ENCODE measurements at regions not wholly inside any gene's neighbourhood (a gene's known extent, or its start where the extent isn't known, plus 50 kb on each side); places are given as distances from the start of the nearest gene placed in this dataset.
"Not testable (repeated sequence)": the region's sequence is repeated elsewhere in the genome, so short reads cannot be mapped to it uniquely, and the experiment has no call there.

DNA sequence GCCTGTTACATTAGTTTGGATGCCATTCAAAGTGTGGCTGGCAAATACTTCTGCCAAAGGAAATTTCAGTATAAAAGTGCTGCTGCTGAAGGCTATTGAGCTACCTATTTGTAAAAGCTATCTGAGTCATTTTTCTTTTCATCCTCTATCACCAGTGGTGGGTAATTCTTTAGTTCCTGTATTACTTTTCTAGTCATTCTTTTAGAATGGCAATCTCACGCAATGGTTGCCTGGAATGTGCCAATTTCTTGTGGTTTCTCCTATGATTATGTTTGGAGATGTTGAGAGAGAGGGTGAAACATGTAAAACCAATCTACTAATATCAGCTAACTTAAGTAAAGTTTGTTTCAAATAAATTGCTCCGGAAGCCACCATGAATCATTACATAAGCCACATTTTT lies 685.0 kb downstream of the RAPGEF2 start:
- no peak overlapping the region for H3K27ac ChIP-seq (ENCODE audit: low read length)
- no peaks in the 10 kb centered on the region for H3K4me1 ChIP-seq (ENCODE audit: control insufficient read depth, insufficient read depth, low read length)
- no peak overlapping the region for H3K4me3 ChIP-seq (ENCODE audit: low read length)
- no peaks in the 10 kb centered on the region for H3K36me3 ChIP-seq (ENCODE audit: control insufficient read depth, insufficient read depth, low read length)
- no peak for DNase-seq
- no peaks in the 10 kb centered on the region for H3K27me3 ChIP-seq (ENCODE audit: control insufficient read depth, insufficient read depth, low read length)
- no peaks in the 10 kb centered on the region for H3K9me3 ChIP-seq (ENCODE audit: control insufficient read depth, low read depth, low read length)
- 100% methylated on average over 2 of the region's 2 CpGs for WGBS (ENCODE audit: insufficient coverage, low lambda C conversion rate)

DNA sequence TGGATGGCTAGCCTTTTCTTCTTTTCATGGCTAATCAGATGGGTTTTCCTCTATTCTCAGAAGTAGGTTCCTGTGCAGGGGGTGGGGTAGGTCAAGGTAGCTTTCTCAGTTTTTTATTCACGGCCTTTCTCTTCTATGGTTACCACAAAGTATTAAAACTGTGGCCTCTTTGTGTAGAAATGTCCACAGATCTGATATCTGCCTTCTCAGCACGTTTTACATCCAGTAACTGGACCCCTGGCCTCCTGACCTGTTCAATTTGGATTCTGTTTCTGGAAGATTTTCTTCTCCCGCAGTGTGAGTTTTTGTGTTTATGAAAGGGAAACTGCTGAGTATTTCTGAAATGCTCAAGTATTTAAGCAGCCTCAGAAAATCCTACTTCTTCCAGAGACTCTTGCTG lies 688.5 kb downstream of the RAPGEF2 start:
- WGBS (ENCODE audit: insufficient coverage, low lambda C conversion rate): no CpG with 5 or more reads among the region's 3 CpGs
- DNase-seq: no peak
- no peaks in the 10 kb centered on the region for H3K27me3 ChIP-seq (ENCODE audit: control insufficient read depth, insufficient read depth, low read length)

DNA sequence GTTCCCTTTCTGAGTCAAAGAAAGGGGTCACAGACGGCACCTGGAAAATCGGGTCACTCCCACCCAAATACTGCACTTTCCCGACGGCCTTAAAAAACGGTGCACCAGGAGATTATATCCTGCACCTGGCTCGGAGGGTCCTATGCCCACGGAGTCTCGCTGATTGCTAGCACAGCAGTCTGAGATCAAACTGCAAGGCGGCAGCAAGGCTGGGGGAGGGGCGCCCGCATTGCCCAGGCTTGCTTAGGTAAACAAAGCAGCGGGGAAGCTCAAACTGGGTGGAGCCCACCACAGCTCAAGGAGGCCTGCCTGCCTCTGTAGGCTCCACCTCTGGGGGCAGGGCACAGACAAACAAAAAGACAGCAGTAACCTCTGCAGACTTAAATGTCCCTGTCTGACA lies 701.7 kb downstream of the RAPGEF2 start:
- not testable (repeated sequence) for H3K4me1 ChIP-seq (ENCODE audit: control insufficient read depth, insufficient read depth, low read length); H3K27me3 ChIP-seq (ENCODE audit: control insufficient read depth, insufficient read depth, low read length); H3K27ac ChIP-seq (ENCODE audit: low read length); H3K9me3 ChIP-seq (ENCODE audit: control insufficient read depth, low read depth, low read length); H3K4me3 ChIP-seq (ENCODE audit: low read length); DNase-seq; H3K36me3 ChIP-seq (ENCODE audit: control insufficient read depth, insufficient read depth, low read length)
- WGBS (ENCODE audit: insufficient coverage, low lambda C conversion rate): no CpG with 5 or more reads among the region's 12 CpGs

More for the DNA sequence above, 688.5 kb downstream of the RAPGEF2 start:
- Histone ChIP-seq H3K9me3 (ENCODE audit: control insufficient read depth, low read depth, low read length) (no peaks in the 10 kb centered on the region), H3K4me1 (ENCODE audit: control insufficient read depth, insufficient read depth, low read length) (no peaks in the 10 kb centered on the region), H3K4me3 (ENCODE audit: low read length) (no peak overlapping the region), H3K27ac (ENCODE audit: low read length) (no peak overlapping the region), H3K36me3 (ENCODE audit: control insufficient read depth, insufficient read depth, low read length) (no peaks in the 10 kb centered on the region)

DNA sequence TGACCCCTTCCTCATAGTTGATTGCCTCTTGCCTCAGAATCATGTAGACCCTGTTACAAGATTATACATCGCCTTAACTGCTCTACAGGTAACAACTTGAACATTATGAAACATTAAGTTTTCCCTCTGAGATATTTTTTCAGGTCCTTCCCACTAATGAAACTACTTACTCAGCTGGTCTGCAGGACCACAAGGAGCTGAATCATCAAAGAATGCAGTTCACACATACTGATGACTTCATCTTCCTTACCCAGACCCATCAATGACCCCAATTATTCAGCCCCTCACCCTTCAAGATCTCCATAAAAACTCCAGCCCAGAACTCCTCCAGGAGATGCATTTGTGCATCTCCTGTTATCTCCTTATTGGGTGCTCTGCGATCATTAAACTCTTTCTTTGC lies 720.9 kb downstream of the RAPGEF2 start:
- WGBS (ENCODE audit: insufficient coverage, low lambda C conversion rate): 100% methylated on average over 1 of the region's 2 CpGs
- H3K36me3 ChIP-seq (ENCODE audit: control insufficient read depth, insufficient read depth, low read length): no peaks in the 10 kb centered on the region
- no peaks in the 10 kb centered on the region for H3K27me3 ChIP-seq (ENCODE audit: control insufficient read depth, insufficient read depth, low read length)
- no peak overlapping the region for H3K27ac ChIP-seq (ENCODE audit: low read length)
- DNase-seq: no peak
- no peaks in the 10 kb centered on the region for H3K9me3 ChIP-seq (ENCODE audit: control insufficient read depth, low read depth, low read length)
- no peaks in the 10 kb centered on the region for H3K4me1 ChIP-seq (ENCODE audit: control insufficient read depth, insufficient read depth, low read length)
- H3K4me3 ChIP-seq (ENCODE audit: low read length): no peak overlapping the region

DNA sequence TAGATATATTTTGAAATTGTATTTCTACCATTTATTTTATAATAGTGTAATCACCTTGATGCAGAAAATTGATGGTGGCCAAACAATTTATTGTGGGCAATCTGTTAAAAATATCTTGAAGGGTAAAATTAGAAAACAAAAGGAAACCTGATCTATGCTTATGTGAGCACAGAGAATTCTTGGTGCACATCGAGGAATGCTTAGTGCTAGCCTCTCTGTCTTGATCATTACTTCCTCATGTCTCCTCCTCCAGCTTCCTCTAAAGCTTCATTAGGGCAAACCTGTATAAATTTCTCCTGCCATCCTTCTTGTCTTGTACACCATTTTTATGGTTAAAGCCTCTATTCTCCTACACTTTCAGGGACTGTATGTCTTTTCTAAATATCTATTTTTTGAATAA lies 725.8 kb downstream of the RAPGEF2 start:
- no peak overlapping the region for H3K27ac ChIP-seq (ENCODE audit: low read length)
- no peak overlapping the region for H3K4me3 ChIP-seq (ENCODE audit: low read length)
- H3K27me3 ChIP-seq (ENCODE audit: control insufficient read depth, insufficient read depth, low read length): no peaks in the 10 kb centered on the region
- WGBS (ENCODE audit: insufficient coverage, low lambda C conversion rate): no CpG with 5 or more reads among the region's 1 CpG
- H3K36me3 ChIP-seq (ENCODE audit: control insufficient read depth, insufficient read depth, low read length): no peaks in the 10 kb centered on the region
- no peak for DNase-seq
- no peaks in the 10 kb centered on the region for H3K4me1 ChIP-seq (ENCODE audit: control insufficient read depth, insufficient read depth, low read length)
- H3K9me3 ChIP-seq (ENCODE audit: control insufficient read depth, low read depth, low read length): no peaks in the 10 kb centered on the region

DNA sequence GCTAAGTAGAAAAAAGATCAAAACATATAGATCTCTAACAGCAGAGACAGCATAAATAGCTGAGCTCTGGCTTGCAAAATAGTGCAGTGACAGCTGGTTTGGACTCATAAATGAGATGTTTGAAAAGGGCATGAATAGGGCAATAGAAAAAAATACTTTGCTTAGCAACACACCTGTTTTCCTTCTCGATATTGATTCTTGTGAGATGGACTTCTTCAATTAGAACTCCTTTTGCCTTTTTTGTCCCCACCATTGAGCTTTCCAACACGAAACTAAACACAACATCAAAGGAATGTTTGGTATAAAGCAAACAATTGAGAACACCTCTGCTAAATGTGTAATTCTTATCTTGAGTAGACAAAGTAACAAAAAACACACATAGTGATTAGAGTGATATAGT lies 726.3 kb downstream of the RAPGEF2 start:
- H3K4me3 ChIP-seq (ENCODE audit: low read length): no peak overlapping the region
- no peaks in the 10 kb centered on the region for H3K36me3 ChIP-seq (ENCODE audit: control insufficient read depth, insufficient read depth, low read length)
- 25% methylated on average over 2 of the region's 2 CpGs for WGBS (ENCODE audit: insufficient coverage, low lambda C conversion rate)
- H3K27ac ChIP-seq (ENCODE audit: low read length): no peak overlapping the region
- H3K27me3 ChIP-seq (ENCODE audit: control insufficient read depth, insufficient read depth, low read length): no peaks in the 10 kb centered on the region
- H3K9me3 ChIP-seq (ENCODE audit: control insufficient read depth, low read depth, low read length): no peaks in the 10 kb centered on the region
- no peak for DNase-seq
- no peaks in the 10 kb centered on the region for H3K4me1 ChIP-seq (ENCODE audit: control insufficient read depth, insufficient read depth, low read length)

DNA sequence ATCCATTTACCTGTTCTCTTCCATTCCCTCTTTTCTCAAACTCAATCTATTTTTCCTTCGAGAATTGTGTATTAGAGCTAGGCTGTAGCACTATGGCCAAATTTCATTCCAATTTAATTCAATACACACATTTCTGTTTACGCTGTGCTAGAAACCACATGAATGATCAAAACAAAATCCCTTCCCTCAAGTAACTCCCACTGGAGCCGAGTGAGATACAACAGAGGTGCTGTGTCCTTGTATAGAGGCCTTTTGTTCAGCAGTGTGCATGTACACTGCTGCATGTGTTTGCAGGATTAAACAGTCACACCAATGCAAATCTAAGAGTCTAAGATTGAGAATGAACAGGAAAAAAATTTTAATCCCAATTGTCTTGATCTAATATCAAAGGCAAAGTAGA lies 734.2 kb downstream of the RAPGEF2 start:
- Histone ChIP-seq H3K4me1 (ENCODE audit: control insufficient read depth, insufficient read depth, low read length) (no peaks in the 10 kb centered on the region), H3K27ac (ENCODE audit: low read length) (no peak overlapping the region), H3K9me3 (ENCODE audit: control insufficient read depth, low read depth, low read length) (no peaks in the 10 kb centered on the region), H3K27me3 (ENCODE audit: control insufficient read depth, insufficient read depth, low read length) (no peaks in the 10 kb centered on the region), H3K36me3 (ENCODE audit: control insufficient read depth, insufficient read depth, low read length) (no peaks in the 10 kb centered on the region), H3K4me3 (ENCODE audit: low read length) (no peak overlapping the region)
- DNase-seq: no peak
- 100% methylated on average over 1 of the region's 3 CpGs for WGBS (ENCODE audit: insufficient coverage, low lambda C conversion rate)

DNA sequence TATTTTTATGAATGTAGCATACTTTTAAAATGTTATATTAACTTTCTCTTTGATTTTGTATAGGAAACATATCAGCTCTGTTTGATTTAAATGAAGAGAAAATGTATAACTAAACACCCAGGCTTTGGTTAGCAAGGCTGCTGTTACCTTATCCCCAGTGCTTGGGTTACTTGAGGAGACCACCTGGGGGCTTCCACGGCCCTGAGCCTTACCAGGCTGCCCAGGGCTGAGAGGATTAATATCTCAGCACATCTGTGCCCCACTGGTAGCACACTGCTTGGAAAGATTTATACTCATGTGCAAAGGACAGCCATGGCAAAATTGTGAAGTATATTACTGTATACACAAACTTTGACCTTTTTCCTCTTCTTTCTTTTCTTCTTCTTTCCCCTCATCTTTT lies 752.9 kb downstream of the RAPGEF2 start:
- no peak overlapping the region for H3K4me3 ChIP-seq (ENCODE audit: low read length)
- no peak overlapping the region for H3K27ac ChIP-seq (ENCODE audit: low read length)
- H3K9me3 ChIP-seq (ENCODE audit: control insufficient read depth, low read depth, low read length): no peaks in the 10 kb centered on the region
- no peaks in the 10 kb centered on the region for H3K36me3 ChIP-seq (ENCODE audit: control insufficient read depth, insufficient read depth, low read length)
- no CpG with 5 or more reads among the region's 1 CpG for WGBS (ENCODE audit: insufficient coverage, low lambda C conversion rate)
- H3K27me3 ChIP-seq (ENCODE audit: control insufficient read depth, insufficient read depth, low read length): no peaks in the 10 kb centered on the region
- no peak for DNase-seq
- no peaks in the 10 kb centered on the region for H3K4me1 ChIP-seq (ENCODE audit: control insufficient read depth, insufficient read depth, low read length)

DNA sequence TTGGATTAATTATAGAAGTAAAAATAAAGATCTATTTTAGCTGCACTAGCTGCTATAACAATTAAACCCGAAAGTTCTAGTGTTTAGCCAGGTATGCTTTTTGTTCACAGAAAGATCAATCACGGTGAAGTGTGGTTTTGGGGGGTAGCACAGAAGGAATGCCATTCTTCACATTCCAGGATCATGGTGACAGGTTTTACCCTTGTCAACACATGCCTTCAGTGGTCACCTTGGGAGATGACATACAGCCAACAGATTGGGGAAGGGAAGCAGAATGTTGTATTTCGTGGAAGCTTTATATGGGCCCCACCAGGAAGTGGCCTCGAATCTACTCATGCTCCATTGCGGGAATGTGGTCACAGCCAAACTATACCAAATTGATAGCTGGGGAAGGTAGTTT lies 753.6 kb downstream of the RAPGEF2 start:
- 50% methylated on average over 2 of the region's 5 CpGs for WGBS (ENCODE audit: insufficient coverage, low lambda C conversion rate)
- H3K27me3 ChIP-seq (ENCODE audit: control insufficient read depth, insufficient read depth, low read length): no peaks in the 10 kb centered on the region
- H3K9me3 ChIP-seq (ENCODE audit: control insufficient read depth, low read depth, low read length): no peaks in the 10 kb centered on the region
- H3K4me1 ChIP-seq (ENCODE audit: control insufficient read depth, insufficient read depth, low read length): no peaks in the 10 kb centered on the region
- no peak overlapping the region for H3K27ac ChIP-seq (ENCODE audit: low read length)
- no peaks in the 10 kb centered on the region for H3K36me3 ChIP-seq (ENCODE audit: control insufficient read depth, insufficient read depth, low read length)
- DNase-seq: no peak
- H3K4me3 ChIP-seq (ENCODE audit: low read length): no peak overlapping the region

DNA sequence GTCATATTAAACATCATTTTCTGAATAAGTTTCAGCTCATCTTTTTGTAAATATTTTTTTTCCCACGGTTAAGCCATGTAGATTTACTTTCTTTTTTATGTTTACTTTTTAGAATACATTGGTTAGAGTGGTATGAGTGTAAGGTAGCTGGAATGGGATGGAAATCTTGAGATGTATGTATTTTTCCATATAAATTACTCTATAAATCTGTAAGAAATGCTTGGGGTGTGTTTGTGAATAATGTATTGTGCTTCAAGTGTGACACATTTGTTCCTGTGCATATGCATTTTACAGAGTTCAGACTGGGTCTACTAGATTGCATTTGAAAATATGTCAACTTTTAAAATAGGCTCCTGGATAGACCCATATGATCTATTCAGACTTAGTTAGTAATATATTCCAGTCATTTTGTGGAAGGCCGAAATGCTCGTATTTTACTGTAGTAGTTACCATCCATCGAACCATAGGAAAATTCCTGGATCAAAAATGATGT lies 756.8 kb downstream of the RAPGEF2 start:
- no peak overlapping the region for H3K4me3 ChIP-seq (ENCODE audit: low read length)
- WGBS (ENCODE audit: insufficient coverage, low lambda C conversion rate): 92% methylated on average over 4 of the region's 4 CpGs
- no peak for DNase-seq

DNA sequence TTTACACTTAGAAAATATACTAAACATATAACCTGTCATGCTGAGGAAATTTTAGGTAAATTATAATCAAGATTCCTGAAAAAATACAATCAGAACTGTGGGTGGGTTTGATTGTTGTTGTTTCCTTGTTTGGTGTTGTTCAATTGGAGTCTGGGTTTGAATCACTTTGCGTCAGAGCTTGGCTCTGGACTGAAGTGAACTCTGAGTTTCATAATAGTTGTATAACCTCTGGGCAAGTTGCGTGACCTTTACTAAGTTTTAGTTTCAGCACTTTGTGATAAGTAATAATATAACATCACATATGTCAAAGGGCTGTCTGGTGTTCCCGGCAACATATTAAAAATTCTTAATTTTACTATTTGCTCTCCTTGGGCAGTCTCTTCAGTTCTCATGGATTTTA lies 758.1 kb downstream of the RAPGEF2 start:
- H3K4me3 ChIP-seq (ENCODE audit: low read length): no peak overlapping the region
- H3K27me3 ChIP-seq (ENCODE audit: control insufficient read depth, insufficient read depth, low read length): no peaks in the 10 kb centered on the region
- H3K36me3 ChIP-seq (ENCODE audit: control insufficient read depth, insufficient read depth, low read length): no peaks in the 10 kb centered on the region
- no CpG with 5 or more reads among the region's 3 CpGs for WGBS (ENCODE audit: insufficient coverage, low lambda C conversion rate)
- no peak for DNase-seq
- H3K9me3 ChIP-seq (ENCODE audit: control insufficient read depth, low read depth, low read length): no peaks in the 10 kb centered on the region
- no peak overlapping the region for H3K27ac ChIP-seq (ENCODE audit: low read length)
- H3K4me1 ChIP-seq (ENCODE audit: control insufficient read depth, insufficient read depth, low read length): no peaks in the 10 kb centered on the region

More for the DNA sequence above, 756.8 kb downstream of the RAPGEF2 start:
- Histone ChIP-seq H3K36me3 (ENCODE audit: control insufficient read depth, insufficient read depth, low read length) (no peaks in the 10 kb centered on the region), H3K9me3 (ENCODE audit: control insufficient read depth, low read depth, low read length) (no peaks in the 10 kb centered on the region), H3K27ac (ENCODE audit: low read length) (no peak overlapping the region), H3K4me1 (ENCODE audit: control insufficient read depth, insufficient read depth, low read length) (no peaks in the 10 kb centered on the region), H3K27me3 (ENCODE audit: control insufficient read depth, insufficient read depth, low read length) (no peaks in the 10 kb centered on the region)
